ENCODE measurements at regions not wholly inside any gene's neighbourhood (a gene's known extent, or its start where the extent isn't known, plus 50 kb on each side); places are given as distances from the start of the nearest gene placed in this dataset.

DNA sequence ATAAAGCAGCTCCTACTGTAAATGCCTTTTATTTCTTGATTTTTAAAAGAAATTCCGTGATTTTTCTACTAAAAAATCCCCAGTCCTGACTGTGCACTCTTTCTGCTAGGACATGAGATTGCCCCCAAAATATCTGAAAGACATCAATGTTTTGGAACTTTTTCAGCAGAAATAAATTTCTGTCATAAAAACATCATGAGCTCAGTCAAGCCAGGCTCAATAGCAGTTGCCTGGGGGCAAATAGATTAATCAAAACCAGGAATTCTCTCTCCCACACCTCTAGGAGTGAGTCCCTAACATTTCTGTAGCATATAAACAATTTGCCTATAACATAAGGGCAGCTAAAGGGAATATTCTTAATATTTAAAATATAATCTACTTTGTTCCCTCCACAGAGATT, 654.1 kb downstream of the PTPRC start:
- H3K4me3 ChIP-seq: no peak overlapping the region
- DNase-seq (ENCODE audit: low spot score in 2 of 2): no peak
- 39% methylated on average over 1 of the region's 1 CpG for WGBS
- no peak overlapping the region for H3K27ac ChIP-seq
- no peaks in the 10 kb centered on the region for H3K9me3 ChIP-seq
- TF ChIP-seq EP300 (IDR thresholded peaks at IDR 0.05) (no peak), POLR2AphosphoS5 (IDR thresholded peaks at IDR 0.05) (no peak), POLR2A (IDR thresholded peaks at IDR 0.05) (no peak)
- TF ChIP-seq, protein P1, sequence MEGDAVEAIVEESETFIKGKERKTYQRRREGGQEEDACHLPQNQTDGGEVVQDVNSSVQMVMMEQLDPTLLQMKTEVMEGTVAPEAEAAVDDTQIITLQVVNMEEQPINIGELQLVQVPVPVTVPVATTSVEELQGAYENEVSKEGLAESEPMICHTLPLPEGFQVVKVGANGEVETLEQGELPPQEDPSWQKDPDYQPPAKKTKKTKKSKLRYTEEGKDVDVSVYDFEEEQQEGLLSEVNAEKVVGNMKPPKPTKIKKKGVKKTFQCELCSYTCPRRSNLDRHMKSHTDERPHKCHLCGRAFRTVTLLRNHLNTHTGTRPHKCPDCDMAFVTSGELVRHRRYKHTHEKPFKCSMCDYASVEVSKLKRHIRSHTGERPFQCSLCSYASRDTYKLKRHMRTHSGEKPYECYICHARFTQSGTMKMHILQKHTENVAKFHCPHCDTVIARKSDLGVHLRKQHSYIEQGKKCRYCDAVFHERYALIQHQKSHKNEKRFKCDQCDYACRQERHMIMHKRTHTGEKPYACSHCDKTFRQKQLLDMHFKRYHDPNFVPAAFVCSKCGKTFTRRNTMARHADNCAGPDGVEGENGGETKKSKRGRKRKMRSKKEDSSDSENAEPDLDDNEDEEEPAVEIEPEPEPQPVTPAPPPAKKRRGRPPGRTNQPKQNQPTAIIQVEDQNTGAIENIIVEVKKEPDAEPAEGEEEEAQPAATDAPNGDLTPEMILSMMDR (IDR thresholded peaks at IDR 0.05): no peak
- H3K4me1 ChIP-seq: no peaks in the 10 kb centered on the region
- no peaks in the 10 kb centered on the region for H3K36me3 ChIP-seq
- H3K27me3 ChIP-seq: no peaks in the 10 kb centered on the region

DNA sequence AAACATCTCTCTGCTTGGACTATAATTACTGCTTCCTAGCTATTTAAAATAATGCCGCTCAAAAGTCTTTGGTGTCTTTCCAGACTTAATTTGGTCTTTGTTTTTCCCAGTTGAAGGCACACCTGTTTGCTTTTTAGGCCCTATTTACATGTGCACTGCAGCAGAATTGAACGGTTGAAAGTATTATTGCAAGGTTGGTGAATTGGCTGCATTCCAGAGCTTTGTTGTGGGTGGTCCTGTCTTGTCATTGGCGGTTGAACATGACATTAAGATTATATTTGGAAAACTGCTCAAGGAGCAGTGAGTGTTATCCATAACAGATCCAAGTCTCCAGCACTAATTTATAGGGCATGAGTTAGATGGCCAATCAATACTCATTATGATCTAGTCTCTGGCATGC, 656.3 kb downstream of the PTPRC start:
- DNase-seq (ENCODE audit: low spot score in 2 of 2): no peak
- WGBS: 43% methylated on average over 3 of the region's 3 CpGs
- H3K36me3 ChIP-seq: no peaks in the 10 kb centered on the region
- H3K9me3 ChIP-seq: no peaks in the 10 kb centered on the region
- no peaks in the 10 kb centered on the region for H3K27me3 ChIP-seq
- H3K27ac ChIP-seq: no peak overlapping the region
- no peak for TF ChIP-seq POLR2AphosphoS5 (IDR thresholded peaks at IDR 0.05)
- TF ChIP-seq POLR2A (IDR thresholded peaks at IDR 0.05): no peak
- no peak for TF ChIP-seq EP300 (IDR thresholded peaks at IDR 0.05)
- TF ChIP-seq, protein P1 (IDR thresholded peaks at IDR 0.05): no peak
- no peaks in the 10 kb centered on the region for H3K4me1 ChIP-seq
- no peak overlapping the region for H3K4me3 ChIP-seq

DNA sequence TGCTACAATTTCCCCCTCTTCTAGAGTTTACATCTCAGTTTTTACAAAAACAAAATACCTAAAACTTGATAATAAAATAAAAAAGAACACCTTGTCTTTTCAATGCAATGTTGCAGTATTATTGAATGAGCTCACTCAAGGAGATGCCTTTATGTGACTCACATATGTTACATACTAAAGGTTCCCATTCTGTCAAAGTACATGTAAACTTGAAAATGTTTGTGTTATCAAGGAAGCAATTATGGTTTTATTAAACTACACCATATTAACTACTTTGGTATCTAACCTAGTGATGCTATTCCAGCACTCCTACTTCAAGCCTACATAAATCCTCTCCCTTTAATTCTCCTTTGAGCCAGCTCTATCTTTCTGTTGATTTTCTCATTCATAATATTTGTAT, 658.3 kb downstream of the PTPRC start:
- TF ChIP-seq, protein P1 (IDR thresholded peaks at IDR 0.05): no peak
- no peak for TF ChIP-seq POLR2AphosphoS5 (IDR thresholded peaks at IDR 0.05)
- no peak for TF ChIP-seq POLR2A (IDR thresholded peaks at IDR 0.05)
- TF ChIP-seq EP300 (IDR thresholded peaks at IDR 0.05): no peak
- Histone ChIP-seq H3K4me3 (no peak overlapping the region), H3K9me3 (no peaks in the 10 kb centered on the region), H3K36me3 (no peaks in the 10 kb centered on the region), H3K4me1 (no peaks in the 10 kb centered on the region), H3K27ac (no peak overlapping the region), H3K27me3 (no peaks in the 10 kb centered on the region)
- DNase-seq (ENCODE audit: low spot score in 2 of 2): no peak

DNA sequence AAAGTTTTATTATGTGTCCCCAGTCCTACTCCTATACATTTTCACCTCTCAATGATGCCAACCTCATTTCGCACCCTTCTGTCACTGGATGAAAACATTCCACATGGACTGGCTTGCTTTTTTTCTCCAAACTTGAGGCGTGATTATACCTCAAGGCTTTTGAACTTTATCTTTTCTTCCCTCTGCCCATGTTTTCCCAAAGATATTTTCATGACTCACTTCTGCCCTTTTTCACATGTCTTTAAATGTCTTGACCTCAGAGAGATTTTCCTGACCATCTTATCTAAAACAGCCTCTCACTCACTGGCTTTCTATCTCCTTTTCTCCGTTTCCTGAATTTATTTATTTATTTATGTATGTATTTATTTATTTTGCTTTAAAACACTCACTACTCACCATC, 659.0 kb downstream of the PTPRC start:
- H3K9me3 ChIP-seq: no peaks in the 10 kb centered on the region
- H3K4me3 ChIP-seq: no peak overlapping the region
- TF ChIP-seq EP300 (IDR thresholded peaks at IDR 0.05) (no peak), POLR2A (IDR thresholded peaks at IDR 0.05) (no peak), POLR2AphosphoS5 (IDR thresholded peaks at IDR 0.05) (no peak)
- TF ChIP-seq, protein P1 (IDR thresholded peaks at IDR 0.05): no peak
- no peaks in the 10 kb centered on the region for H3K36me3 ChIP-seq
- H3K4me1 ChIP-seq: no peaks in the 10 kb centered on the region
- 72% methylated on average over 3 of the region's 3 CpGs for WGBS
- H3K27ac ChIP-seq: no peak overlapping the region
- DNase-seq (ENCODE audit: low spot score in 2 of 2): no peak
- no peaks in the 10 kb centered on the region for H3K27me3 ChIP-seq

DNA sequence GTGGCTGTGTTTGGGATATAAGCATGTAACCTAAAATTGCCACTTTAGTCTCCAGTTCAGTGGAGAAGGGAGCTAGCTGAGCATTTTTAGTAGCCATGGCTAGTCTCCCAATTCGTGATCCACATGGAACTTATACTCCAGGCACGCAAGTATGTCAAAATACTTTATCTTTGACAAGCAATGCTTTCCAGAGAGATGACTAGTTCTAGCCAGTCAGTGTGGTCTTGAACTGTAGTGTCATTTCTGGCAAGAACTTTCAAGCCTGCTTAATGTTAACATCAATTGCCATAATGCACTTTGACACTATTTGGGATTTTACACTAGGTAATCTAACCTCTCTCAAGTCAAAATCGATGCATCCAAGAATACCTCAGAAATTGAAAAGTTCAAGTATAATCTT, 660.0 kb downstream of the PTPRC start:
- TF ChIP-seq EP300 (IDR thresholded peaks at IDR 0.05): no peak
- TF ChIP-seq, protein P1 (IDR thresholded peaks at IDR 0.05): no peak
- TF ChIP-seq POLR2AphosphoS5 (IDR thresholded peaks at IDR 0.05): no peak
- no peak for TF ChIP-seq POLR2A (IDR thresholded peaks at IDR 0.05)
- no peaks in the 10 kb centered on the region for H3K36me3 ChIP-seq
- no peaks in the 10 kb centered on the region for H3K4me1 ChIP-seq
- H3K27ac ChIP-seq: no peak overlapping the region
- H3K4me3 ChIP-seq: no peak overlapping the region
- H3K9me3 ChIP-seq: no peaks in the 10 kb centered on the region
- no peak for DNase-seq (ENCODE audit: low spot score in 2 of 2)
- H3K27me3 ChIP-seq: no peaks in the 10 kb centered on the region
- WGBS: 68% methylated on average over 3 of the region's 3 CpGs

Measured in suprapubic skin (tissue), 4 donors.